SK-N-SH (cell line): ENCODE measurements at regions not wholly inside any gene's neighbourhood (a gene's known extent, or its start where the extent isn't known, plus 50 kb on each side); places are given as distances from the start of the nearest gene placed in this dataset.

Experiments used
- CTCF ChIA-PET: fragments of 300-600, 350-600 bp; formaldehyde crosslinking; extraction: SDS; loops from one replicate; lab custom pipeline; 2021; lab: Yijun Ruan, JAX
- POLR2A ChIA-PET: fragments of 350-600 bp; sonication (Branson Sonifier 250); formaldehyde crosslinking; extraction: SDS; loops from one replicate; lab custom pipeline; 2020; ENCODE audit warnings: antibody characterized with exemption, inconsistent platforms; lab: Yijun Ruan, JAX
- DNase-seq: peaks from one replicate; pipeline ENCODE4 v3.0.0; 2012
- H2AFZ ChIP-seq: fragments of 200-600 bp; sonication (generic); 2 replicates; pipeline ENCODE4 v1.8.1; 2016; ENCODE audit warnings: antibody characterized with exemption, mild to moderate bottlenecking, low read depth
- H3F3A ChIP-seq: fragments of 200-600 bp; sonication (generic); replicated peaks from 2 replicates; pipeline ENCODE3; 2016; ENCODE audit warnings: antibody characterized with exemption, mild to moderate bottlenecking; ENCODE audit not compliant: insufficient read depth
- H3K27ac ChIP-seq, 2 experiments: fragments of 200-500 bp in 1 of 2; fragments of 200-600 bp in 1 of 2; sonication (Bioruptor generic) in 1 of 2; sonication (generic), shearing (Covaris generic) in 1 of 2; 2 replicates each; pipeline versions ENCODE4 v1.5.1 to v1.6.1; 2014 to 2016; ENCODE audit warnings: low read depth in 2 of 2, inconsistent platforms in 1 of 2, low read length in 1 of 2, mild to moderate bottlenecking in 1 of 2, mixed read lengths in 1 of 2
- H3K27me3 ChIP-seq: fragments of 200-600 bp; sonication (generic), shearing (Covaris generic); 2 replicates; pipeline ENCODE4 v1.6.1; 2016; ENCODE audit warnings: mixed run types; ENCODE audit not compliant: insufficient read depth
- H3K36me3 ChIP-seq, 2 experiments: fragments of 200-500 bp in 1 of 2; fragments of 200-600 bp in 1 of 2; sonication (Bioruptor generic) in 1 of 2; sonication (generic) in 1 of 2; replicated peaks in 1 of 2; 2 replicates each; pipeline versions ENCODE3 to v1.5.1; 2014 to 2016; ENCODE audit warnings: low read length in 1 of 2, mild to moderate bottlenecking in 1 of 2; ENCODE audit not compliant: insufficient read depth in 2 of 2, control insufficient read depth in 1 of 2
- H3K4me1 ChIP-seq, 2 experiments: fragments of 200-500 bp in 1 of 2; fragments of 200-600 bp in 1 of 2; sonication (Bioruptor generic) in 1 of 2; sonication (generic), shearing (Covaris generic) in 1 of 2; 2 replicates each; pipeline versions ENCODE4 v1.5.1 to v1.6.1; 2014 to 2016; ENCODE audit warnings: low read depth in 1 of 2, low read length in 1 of 2, mixed run types in 1 of 2; ENCODE audit not compliant: insufficient read depth in 2 of 2, control insufficient read depth in 1 of 2
- H3K4me2 ChIP-seq: fragments of 200-600 bp; sonication (generic), shearing (Covaris generic); 2 replicates; pipeline ENCODE4 v1.6.1; 2017; ENCODE audit warnings: mixed run types
- H3K4me3 ChIP-seq, 2 experiments: fragments of 200-500 bp in 1 of 2; fragments of 200-600 bp in 1 of 2; sonication (Bioruptor generic) in 1 of 2; sonication (generic), shearing (Covaris generic) in 1 of 2; 2 replicates each; pipeline versions ENCODE4 v1.5.1 to v1.8.1; 2014 to 2016; ENCODE audit warnings: low read depth in 2 of 2, inconsistent platforms in 1 of 2, low read length in 1 of 2, mild to moderate bottlenecking in 1 of 2, mixed read lengths in 1 of 2, moderate library complexity in 1 of 2
- H3K79me2 ChIP-seq: fragments of 200-600 bp; sonication (generic); 2 replicates; pipeline ENCODE4 v1.8.1; 2017; ENCODE audit warnings: mild to moderate bottlenecking; ENCODE audit not compliant: insufficient read depth
- H3K9ac ChIP-seq: fragments of 200-600 bp; sonication (generic); 2 replicates; pipeline ENCODE4 v1.6.1; 2017; ENCODE audit warnings: mixed run types
- H3K9me2 ChIP-seq: fragments of 200-600 bp; sonication (generic); 2 replicates; pipeline ENCODE4 v1.6.1; 2017; ENCODE audit warnings: mixed run types
- H3K9me3 ChIP-seq: fragments of 200-600 bp; sonication (generic); 2 replicates; pipeline ENCODE4 v1.6.1; 2017; ENCODE audit warnings: mixed run types, mild to moderate bottlenecking, moderate library complexity
- H4K20me1 ChIP-seq: fragments of 200-600 bp; sonication (generic); 2 replicates; pipeline ENCODE4 v1.6.1; 2017; ENCODE audit warnings: mild to moderate bottlenecking, mixed run types; ENCODE audit not compliant: insufficient read depth
- CHD2 ChIP-seq: fragments of 150-350 bp; IDR thresholded peaks from 2 replicates; pipeline ENCODE4 v1.6.1; 2018; ENCODE audit warnings: low read length; ENCODE audit not compliant: partially characterized antibody
- FOSL2 ChIP-seq: IDR thresholded peaks from 2 replicates; pipeline ENCODE4 v1.4.0; 2012; ENCODE audit warnings: low read depth, mild to moderate bottlenecking, moderate library complexity, borderline replicate concordance
- FOXJ3 ChIP-seq: sonication (generic); formaldehyde crosslinking; IDR thresholded peaks from 2 replicates; pipeline ENCODE4 v1.5.1; 2020; ENCODE audit warnings: mild to moderate bottlenecking, missing genetic modification reagents
- FOXM1 ChIP-seq: IDR thresholded peaks from 2 replicates; pipeline ENCODE4 v1.4.0; 2012; ENCODE audit warnings: low read depth, mild to moderate bottlenecking
- MEF2A ChIP-seq: IDR thresholded peaks from 2 replicates; pipeline ENCODE4 v1.4.0; 2012; ENCODE audit warnings: low read depth, borderline replicate concordance
- NFIC ChIP-seq: IDR thresholded peaks from 2 replicates; pipeline ENCODE4 v1.4.0; 2012; ENCODE audit warnings: borderline replicate concordance
- NRF1 ChIP-seq: IDR thresholded peaks from 2 replicates; pipeline ENCODE4 v1.6.1; 2012; ENCODE audit warnings: low read depth, mild to moderate bottlenecking, low read length
- POLR2AphosphoS5 ChIP-seq: IDR thresholded peaks from 2 replicates; pipeline ENCODE4 v1.6.1; 2012; ENCODE audit warnings: low read depth, low read length
- RCOR1 ChIP-seq: fragments of 150-350 bp; IDR thresholded peaks from 2 replicates; pipeline ENCODE4 v1.6.1; 2017; ENCODE audit warnings: antibody characterized with exemption, low read length
- RFX5 ChIP-seq: IDR thresholded peaks from 2 replicates; pipeline ENCODE4 v1.6.1; 2012; ENCODE audit warnings: mild to moderate bottlenecking, improper control_type of control experiment, low read length
- RXRA ChIP-seq: IDR thresholded peaks from 2 replicates; pipeline ENCODE4 v1.4.0; 2012; ENCODE audit warnings: low read depth, mild to moderate bottlenecking, borderline replicate concordance
- SIN3A ChIP-seq: IDR thresholded peaks from 2 replicates; pipeline ENCODE4 v1.6.1; 2012; ENCODE audit warnings: low read depth, mild to moderate bottlenecking, low read length, moderate library complexity, borderline replicate concordance
- SMC3 ChIP-seq: IDR thresholded peaks from 2 replicates; pipeline ENCODE4 v1.6.1; 2012; ENCODE audit warnings: low read depth, low read length, improper control_type of control experiment
- TCF12 ChIP-seq: IDR thresholded peaks from 2 replicates; pipeline ENCODE4 v1.4.0; 2012
- TEAD4 ChIP-seq: IDR thresholded peaks from 2 replicates; pipeline ENCODE4 v1.4.0; 2012; ENCODE audit warnings: mild to moderate bottlenecking, borderline replicate concordance; ENCODE audit not compliant: insufficient read depth
- USF2 ChIP-seq: fragments of 150-350 bp; IDR thresholded peaks from 2 replicates; pipeline ENCODE4 v1.6.1; 2017; ENCODE audit warnings: antibody characterized with exemption, low read length, low read depth, borderline replicate concordance
- WGBS: methylation state at CpG from one replicate; pipeline ENCODE4 v1.1.6; 2017; ENCODE audit warnings: low lambda C conversion rate; 5-methylcytosine and 5-hydroxymethylcytosine counted together
- TF ChIP-seq, protein P1 (sequence below): IDR thresholded peaks from 2 replicates; pipeline ENCODE4; 2012

DNA sequence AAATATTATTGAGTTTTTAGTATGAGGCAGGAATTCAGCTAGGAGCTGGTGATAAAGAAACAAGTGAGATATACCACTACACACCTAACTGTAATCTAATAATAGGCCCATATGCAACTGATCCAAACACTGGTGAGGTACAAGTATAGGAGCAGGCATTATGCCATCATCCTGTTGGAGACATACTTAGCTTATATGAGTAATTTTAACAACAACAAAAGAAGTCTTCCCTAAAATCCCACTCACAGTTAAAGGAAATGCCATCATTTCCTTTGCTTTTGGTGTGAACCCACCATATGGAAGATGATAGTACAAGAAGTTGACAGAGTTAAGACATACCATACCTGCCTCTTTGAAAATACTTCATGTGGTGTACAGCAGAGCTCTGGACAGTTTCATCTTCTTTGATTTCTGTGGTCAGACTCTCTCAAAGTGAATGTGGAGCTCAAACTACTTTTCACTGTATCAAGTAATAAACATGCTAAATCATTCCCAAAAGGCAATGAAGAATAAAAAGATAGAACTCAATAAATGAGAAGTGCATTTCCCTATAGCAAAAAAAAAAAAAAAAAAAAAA is 85.5 kb downstream of the CD200R1L start:
- CTCF ChIA-PET, result interaction anchor here (1.1 kb wide), 1 partner anchor 12 kb away, joined by 3 read pairs; no protein-coding TSS in a partner anchor
- H3K4me2 ChIP-seq, result no peak overlapping the region

GRCh38 chr3:112759681-112760080 is 87.0 kb downstream of the CD200R1L start:
- no peaks in the 10 kb centered on the region for H3K9me3 ChIP-seq
- no peaks in the 10 kb centered on the region for H3K79me2 ChIP-seq
- H4K20me1 ChIP-seq, result no peaks in the 10 kb centered on the region
- no peak for DNase-seq
- no peak overlapping the region for H3K27ac ChIP-seq
- peaks cover 10% of the 10 kb centered on the region for H3F3A ChIP-seq
- H3K36me3 ChIP-seq, result no peaks in the 10 kb centered on the region
- no peak for TF ChIP-seq TCF12
- TF ChIP-seq TEAD4, result no peak
- no peak for TF ChIP-seq FOSL2
- TF ChIP-seq, protein P1, sequence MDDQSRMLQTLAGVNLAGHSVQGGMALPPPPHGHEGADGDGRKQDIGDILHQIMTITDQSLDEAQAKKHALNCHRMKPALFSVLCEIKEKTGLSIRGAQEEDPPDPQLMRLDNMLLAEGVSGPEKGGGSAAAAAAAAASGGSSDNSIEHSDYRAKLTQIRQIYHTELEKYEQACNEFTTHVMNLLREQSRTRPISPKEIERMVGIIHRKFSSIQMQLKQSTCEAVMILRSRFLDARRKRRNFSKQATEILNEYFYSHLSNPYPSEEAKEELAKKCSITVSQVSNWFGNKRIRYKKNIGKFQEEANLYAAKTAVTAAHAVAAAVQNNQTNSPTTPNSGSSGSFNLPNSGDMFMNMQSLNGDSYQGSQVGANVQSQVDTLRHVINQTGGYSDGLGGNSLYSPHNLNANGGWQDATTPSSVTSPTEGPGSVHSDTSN, result no peak
- no peak for TF ChIP-seq RCOR1
- TF ChIP-seq FOXM1, result no peak
- no peak for TF ChIP-seq USF2
- TF ChIP-seq FOXJ3 (CRISPR knock-in tag), result no peak
- TF ChIP-seq NFIC, result no peak
- TF ChIP-seq POLR2AphosphoS5, result no peak
- no peak for TF ChIP-seq MEF2A
- TF ChIP-seq SMC3, result no peak
- no peak for TF ChIP-seq CHD2
- no peak for TF ChIP-seq RXRA
- TF ChIP-seq RFX5, result no peak
- no peak for TF ChIP-seq NRF1
- H3K4me1 ChIP-seq, result peaks cover 4 to 14% of the 10 kb centered on the region in 2 experiments; a peak in 2 of 4 replicates
- H2AFZ ChIP-seq, result no peak overlapping the region
- H3K9ac ChIP-seq, result no peak overlapping the region
- H3K9me2 ChIP-seq, result no peaks in the 10 kb centered on the region
- ChIA-PET POLR2A (no interaction called here), CTCF (interaction anchor here (0.9 to 1.4 kb wide), 3 partner anchors 14 to 220 kb away, joined by 3 to 8 read pairs (median 4); no protein-coding TSS in a partner anchor)
- 87% methylated on average over 1 of the region's 1 CpG for WGBS
- H3K4me2 ChIP-seq, result no peak overlapping the region
- no peak overlapping the region for H3K4me3 ChIP-seq
- H3K27me3 ChIP-seq, result no peaks in the 10 kb centered on the region

More for the DNA sequence above, 85.5 kb downstream of the CD200R1L start:
- Histone ChIP-seq H3F3A (peaks cover 10% of the 10 kb centered on the region), H3K9me3 (no peaks in the 10 kb centered on the region), H3K9ac (0 out of 2 replicates have a peak overlapping the region, but pooled peaks have one; percentile 8), H3K36me3 (no peaks in the 10 kb centered on the region), H4K20me1 (no peaks in the 10 kb centered on the region), H3K4me3 (no peak overlapping the region), H2AFZ (no peak overlapping the region), H3K9me2 (no peaks in the 10 kb centered on the region), H3K27me3 (no peaks in the 10 kb centered on the region), H3K79me2 (no peaks in the 10 kb centered on the region), H3K4me1 (peaks cover 4 to 14% of the 10 kb centered on the region in 2 experiments; a peak in 2 of 4 replicates), H3K27ac (peak overlapping the region in 1 of 2 experiments; percentile 52; a peak in 3 of 4 replicates)
- DNase-seq, result no peak
- TF ChIP-seq TEAD4 (no peak), SIN3A (no peak), SMC3 (no peak), RCOR1 (no peak), RXRA (no peak), NRF1 (no peak), FOXJ3 (CRISPR knock-in tag) (no peak), TCF12 (peak; percentile 41; the same call in 1 of the 2 replicates)
- TF ChIP-seq, protein P1, result 0 out of 2 replicates have a peak, but pooled peaks have one; percentile 3
- POLR2A ChIA-PET, result no interaction called here
